Muscle of leg (tissue), 3 donors: ENCODE measurements at regions not wholly inside any gene's neighbourhood (a gene's known extent, or its start where the extent isn't known, plus 50 kb on each side); places are given as distances from the start of the nearest gene placed in this dataset.
A peak's percentile ranks its signal among the peaks of the same experiment; 100 is the strongest.

ENCODE experiments used
- DNase-seq: peaks from one replicate; pipeline ENCODE4 v3.0.0; 2013
- H3K27ac ChIP-seq: one replicate; pipeline ENCODE4 v1.5.1; 2013; ENCODE audit warnings: mild to moderate bottlenecking, low read length, control low read depth
- H3K27me3 ChIP-seq: one replicate; pipeline ENCODE4 v1.6.1; 2013; ENCODE audit warnings: low read length; ENCODE audit not compliant: control insufficient read depth, insufficient read depth
- H3K36me3 ChIP-seq: one replicate; pipeline ENCODE4 v1.6.1; 2013; ENCODE audit warnings: low read length; ENCODE audit not compliant: control insufficient read depth, insufficient read depth
- H3K4me1 ChIP-seq: one replicate; pipeline ENCODE4 v1.6.1; 2013; ENCODE audit warnings: low read length; ENCODE audit not compliant: control insufficient read depth, insufficient read depth
- H3K4me3 ChIP-seq: one replicate; pipeline ENCODE4 v1.5.1; 2013; ENCODE audit warnings: low read length, control low read depth
- H3K9me3 ChIP-seq: replicated peaks from 2 replicates; pipeline ENCODE4 v1.6.1; 2013; ENCODE audit warnings: low read depth, low read length; ENCODE audit not compliant: control insufficient read depth
- WGBS: methylation state at CpG from one replicate; pipeline ENCODE4 v1.1.5; 2013; ENCODE audit warnings: missing lambda C conversion rate; ENCODE audit not compliant: insufficient coverage; 5-methylcytosine and 5-hydroxymethylcytosine counted together

GRCh38 chr17:33377837-33378595 lies 84.9 kb upstream of the ASIC2 start:
- no peak overlapping the region for H3K4me3 ChIP-seq
- 64% methylated on average over 1 of the region's 3 CpGs for WGBS
- H3K27ac ChIP-seq, result no peak overlapping the region
- peaks cover 13% of the 10 kb centered on the region for H3K4me1 ChIP-seq
- no peaks in the 10 kb centered on the region for H3K36me3 ChIP-seq
- H3K27me3 ChIP-seq, result no peaks in the 10 kb centered on the region
- no peaks in the 10 kb centered on the region for H3K9me3 ChIP-seq
- DNase-seq, result peak; percentile 45

GRCh38 chr17:33381201-33381600 lies 88.1 kb upstream of the ASIC2 start:
- peak; percentile 33 for DNase-seq
- peaks cover 13% of the 10 kb centered on the region for H3K4me1 ChIP-seq
- H3K36me3 ChIP-seq, result no peaks in the 10 kb centered on the region
- no peak overlapping the region for H3K4me3 ChIP-seq
- WGBS, result 8% methylated on average over 4 of the region's 6 CpGs
- H3K9me3 ChIP-seq, result no peaks in the 10 kb centered on the region
- H3K27ac ChIP-seq, result no peak overlapping the region
- H3K27me3 ChIP-seq, result no peaks in the 10 kb centered on the region

GRCh38 chr17:33383488-33384023 lies 90.5 kb upstream of the ASIC2 start:
- Histone ChIP-seq H3K4me3 (no peak overlapping the region), H3K27me3 (peaks cover 2% of the 10 kb centered on the region), H3K4me1 (peaks cover 9% of the 10 kb centered on the region), H3K27ac (no peak overlapping the region), H3K9me3 (no peaks in the 10 kb centered on the region), H3K36me3 (no peaks in the 10 kb centered on the region)
- DNase-seq, result no peak
- 61% methylated on average over 3 of the region's 3 CpGs for WGBS

- peaks cover 2% of the 10 kb centered on the region for H3K27me3 ChIP-seq
- H3K27ac ChIP-seq, result no peak overlapping the region
- H3K4me3 ChIP-seq, result no peak overlapping the region
- peaks cover 9% of the 10 kb centered on the region for H3K4me1 ChIP-seq
- no peaks in the 10 kb centered on the region for H3K9me3 ChIP-seq
- WGBS, result 49% methylated on average over 3 of the region's 4 CpGs
- H3K36me3 ChIP-seq, result no peaks in the 10 kb centered on the region
- DNase-seq, result peak; percentile 5
These were observed 92.0 kb upstream of the ASIC2 start for GRCh38 chr17:33385133-33385532.

GRCh38 chr17:33385713-33386112 lies 92.6 kb upstream of the ASIC2 start:
- Histone ChIP-seq H3K27me3 (peaks cover 2% of the 10 kb centered on the region), H3K27ac (no peak overlapping the region), H3K4me1 (peaks cover 6% of the 10 kb centered on the region), H3K4me3 (no peak overlapping the region), H3K36me3 (no peaks in the 10 kb centered on the region), H3K9me3 (no peaks in the 10 kb centered on the region)
- DNase-seq, result no peak
- 77% methylated on average over 2 of the region's 3 CpGs for WGBS

GRCh38 chr17:33387406-33387805 lies 94.3 kb upstream of the ASIC2 start:
- no CpG with 5 or more reads among the region's 7 CpGs for WGBS
- H3K27me3 ChIP-seq, result peaks cover 2% of the 10 kb centered on the region
- DNase-seq, result no peak
- H3K27ac ChIP-seq, result no peak overlapping the region
- H3K4me3 ChIP-seq, result no peak overlapping the region
- H3K9me3 ChIP-seq, result no peaks in the 10 kb centered on the region
- H3K36me3 ChIP-seq, result no peaks in the 10 kb centered on the region
- no peaks in the 10 kb centered on the region for H3K4me1 ChIP-seq

GRCh38 chr17:33389504-33390135 lies 96.5 kb upstream of the ASIC2 start:
- Histone ChIP-seq H3K27me3 (peaks cover 2% of the 10 kb centered on the region), H3K9me3 (no peaks in the 10 kb centered on the region), H3K4me3 (no peak overlapping the region), H3K4me1 (no peaks in the 10 kb centered on the region), H3K27ac (no peak overlapping the region), H3K36me3 (no peaks in the 10 kb centered on the region)
- WGBS, result 67% methylated on average over 3 of the region's 4 CpGs
- DNase-seq, result no peak

- DNase-seq, result no peak
- WGBS, result 25% methylated on average over 6 of the region's 6 CpGs
- H3K27ac ChIP-seq, result no peak overlapping the region
- H3K27me3 ChIP-seq, result peaks cover 2% of the 10 kb centered on the region
- H3K36me3 ChIP-seq, result no peaks in the 10 kb centered on the region
- no peaks in the 10 kb centered on the region for H3K9me3 ChIP-seq
- H3K4me1 ChIP-seq, result no peaks in the 10 kb centered on the region
- H3K4me3 ChIP-seq, result no peak overlapping the region
These were observed 97.5 kb upstream of the ASIC2 start for GRCh38 chr17:33390479-33391176.

- Histone ChIP-seq H3K27me3 (peaks cover 3% of the 10 kb centered on the region), H3K9me3 (no peaks in the 10 kb centered on the region), H3K4me3 (no peak overlapping the region), H3K36me3 (no peaks in the 10 kb centered on the region), H3K27ac (no peak overlapping the region), H3K4me1 (no peaks in the 10 kb centered on the region)
- no peak for DNase-seq
- no CpG with 5 or more reads among the region's 3 CpGs for WGBS
These were observed 103.7 kb upstream of the ASIC2 start for GRCh38 chr17:33396818-33397217.

- WGBS, result 100% methylated on average over 1 of the region's 1 CpG
- Histone ChIP-seq H3K9me3 (no peaks in the 10 kb centered on the region), H3K36me3 (no peaks in the 10 kb centered on the region), H3K4me1 (no peaks in the 10 kb centered on the region), H3K27ac (no peak overlapping the region), H3K4me3 (no peak overlapping the region), H3K27me3 (peaks cover 3% of the 10 kb centered on the region)
- DNase-seq, result no peak
These were observed 105.3 kb upstream of the ASIC2 start for GRCh38 chr17:33398386-33398785.
